HG03354 (cell line): ENCODE measurements at regions not wholly inside any gene's neighbourhood (a gene's known extent, or its start where the extent isn't known, plus 50 kb on each side); places are given as distances from the start of the nearest gene placed in this dataset.

Source experiments
- ATAC-seq: cut with Tn5 transposase; IDR thresholded peaks from one replicate; pipeline ENCODE4 v1.9.1; 2021; ENCODE audit warnings: mild to moderate bottlenecking; ENCODE audit not compliant: unreplicated experiment, poor library complexity, severe bottlenecking

GRCh38 chr1:229947968-229948367 is 119.1 kb upstream of the GALNT2 start:
- no peak for ATAC-seq

- no peak for ATAC-seq
Observed at GRCh38 chr1:229948438-229948837, 118.6 kb upstream of the GALNT2 start.

GRCh38 chr1:229949500-229949899 is 117.5 kb upstream of the GALNT2 start:
- ATAC-seq, result no peak

GRCh38 chr1:229950020-229950419 is 117.0 kb upstream of the GALNT2 start:
- ATAC-seq, result no peak

- ATAC-seq, result no peak
Observed at GRCh38 chr1:229950908-229951307, 116.1 kb upstream of the GALNT2 start.

- no peak for ATAC-seq
Observed at GRCh38 chr1:229951856-229952534, 115.0 kb upstream of the GALNT2 start.

- ATAC-seq, result no peak
Observed at GRCh38 chr1:229952670-229953520, 114.1 kb upstream of the GALNT2 start.

- ATAC-seq, result no peak
Observed at GRCh38 chr1:229953736-229954326, 113.2 kb upstream of the GALNT2 start.

- no peak for ATAC-seq
Observed at GRCh38 chr1:229964281-229964680, 102.8 kb upstream of the GALNT2 start.

GRCh38 chr1:229970714-229971113 is 96.3 kb upstream of the GALNT2 start:
- ATAC-seq, result no peak

GRCh38 chr1:229971141-229971540 is 95.9 kb upstream of the GALNT2 start:
- no peak for ATAC-seq

GRCh38 chr1:229972600-229973296 is 94.3 kb upstream of the GALNT2 start:
- ATAC-seq, result no peak

- ATAC-seq, result no peak
Observed at GRCh38 chr1:229973297-229973612, 93.8 kb upstream of the GALNT2 start.

- ATAC-seq, result no peak
Observed at GRCh38 chr1:229975047-229975446, 92.0 kb upstream of the GALNT2 start.

- no peak for ATAC-seq
Observed at GRCh38 chr1:229980009-229980408, 87.0 kb upstream of the GALNT2 start.

GRCh38 chr1:229981736-229982135 is 85.3 kb upstream of the GALNT2 start:
- no peak for ATAC-seq

- no peak for ATAC-seq
Observed at GRCh38 chr1:229984310-229984991, 82.6 kb upstream of the GALNT2 start.

- ATAC-seq, result no peak
Observed at GRCh38 chr1:229984992-229985612, 81.9 kb upstream of the GALNT2 start.

GRCh38 chr1:229985613-229986010 is 81.4 kb upstream of the GALNT2 start:
- ATAC-seq, result no peak
